Liver (tissue), 8 donors: ENCODE measurements at regions not wholly inside any gene's neighbourhood (a gene's known extent, or its start where the extent isn't known, plus 50 kb on each side); places are given as distances from the start of the nearest gene placed in this dataset.

ENCODE experiments used
- DNase-seq: peaks from one replicate; pipeline ENCODE4 v3.0.0-alpha.2; 2017; ENCODE audit warnings: low spot score
- H3K27ac ChIP-seq, 2 donors: one replicate each; pipeline ENCODE4 v1.7.0; 2013; ENCODE audit warnings: inconsistent platforms in 2 of 2, low read length in 2 of 2, control low read depth in 1 of 2, low read depth in 1 of 2, mild to moderate bottlenecking in 1 of 2
- H3K27me3 ChIP-seq, 4 donors: one replicate each; pipeline versions ENCODE4 v1.6.1 to v1.7.0; 2013; ENCODE audit warnings: low read length in 3 of 4, inconsistent platforms in 1 of 4, mild to moderate bottlenecking in 1 of 4, moderate library complexity in 1 of 4; ENCODE audit not compliant: control insufficient read depth in 4 of 4, insufficient read depth in 4 of 4
- H3K36me3 ChIP-seq, 4 donors: one replicate each; pipeline versions ENCODE4 v1.6.1 to v1.7.0; 2013; ENCODE audit warnings: low read length in 3 of 4, mild to moderate bottlenecking in 3 of 4, low read depth in 1 of 4, moderate library complexity in 1 of 4; ENCODE audit not compliant: control insufficient read depth in 4 of 4, insufficient read depth in 3 of 4
- H3K4me1 ChIP-seq, 4 donors: one replicate each; pipeline versions ENCODE4 v1.6.1 to v1.7.0; 2013; ENCODE audit warnings: low read length in 3 of 4, mild to moderate bottlenecking in 3 of 4, moderate library complexity in 1 of 4; ENCODE audit not compliant: control insufficient read depth in 4 of 4, insufficient read depth in 4 of 4
- H3K4me3 ChIP-seq, 3 donors: one replicate each; pipeline versions ENCODE4 v1.6.1 to v1.7.0; 2013; ENCODE audit warnings: low read length in 3 of 3, control low read depth in 1 of 3, low read depth in 1 of 3, mild to moderate bottlenecking in 1 of 3
- H3K9ac ChIP-seq, 2 donors: one replicate each; pipeline ENCODE4 v1.7.0; 2013; ENCODE audit warnings: low read length in 2 of 2, mild to moderate bottlenecking in 2 of 2, moderate library complexity in 2 of 2, control low read depth in 1 of 2, low read depth in 1 of 2
- H3K9me3 ChIP-seq, 4 donors: one replicate each; pipeline versions ENCODE4 v1.6.1 to v1.7.0; 2013; ENCODE audit warnings: low read length in 3 of 4; ENCODE audit not compliant: control insufficient read depth in 4 of 4
- ATF3 ChIP-seq: IDR thresholded peaks from 2 replicates; pipeline ENCODE4 v1.6.1; 2016; ENCODE audit warnings: antibody characterized with exemption
- CTCF ChIP-seq: fragments of 150-350 bp; IDR thresholded peaks from 2 replicates; pipeline ENCODE4 v1.5.1; 2017; ENCODE audit warnings: improper control_type of control experiment, low read depth, low read length; ENCODE audit not compliant: missing input control
- HNF4G ChIP-seq: IDR thresholded peaks from 2 replicates; pipeline ENCODE4 v1.6.1; 2016; ENCODE audit warnings: antibody characterized with exemption
- NR2F2 ChIP-seq: IDR thresholded peaks from 2 replicates; pipeline ENCODE4 v1.6.1; 2016; ENCODE audit warnings: antibody characterized with exemption
- REST ChIP-seq: IDR thresholded peaks from 2 replicates; pipeline ENCODE4 v1.6.1; 2016; ENCODE audit warnings: antibody characterized with exemption, mild to moderate bottlenecking
- RXRA ChIP-seq, 2 donors: IDR thresholded peaks; 2 replicates each; pipeline ENCODE4 v1.6.1; 2017 to 2018; ENCODE audit warnings: antibody characterized with exemption in 2 of 2, mild to moderate bottlenecking in 1 of 2
- SP1 ChIP-seq: IDR thresholded peaks from 2 replicates; pipeline ENCODE4 v1.6.1; 2018; ENCODE audit warnings: antibody characterized with exemption, mild to moderate bottlenecking
- TAF1 ChIP-seq: conservative IDR thresholded peaks from 2 replicates; pipeline ENCODE4 v1.6.1; 2016; ENCODE audit warnings: antibody characterized with exemption, mild to moderate bottlenecking
- YY1 ChIP-seq: IDR thresholded peaks from 2 replicates; pipeline ENCODE4 v1.6.1; 2016; ENCODE audit warnings: antibody characterized with exemption, mild to moderate bottlenecking
- ZBTB33 ChIP-seq: IDR thresholded peaks from 2 replicates; pipeline ENCODE4 v1.6.1; 2016; ENCODE audit warnings: antibody characterized with exemption
- WGBS: extraction: QIAGEN DNeasy Blood & Tissue Kit; methylation state at CpG from one replicate; pipeline ENCODE4 v1.1.7; 2013; 5-methylcytosine and 5-hydroxymethylcytosine counted together
- donor health status: healthy.
- donor health status: healthy.
- donor health status: healthy.
- donor health status: healthy.
- donor health status: healthy.

- WGBS = 78% methylated on average over 3 of the region's 3 CpGs
- no peak for DNase-seq
- H3K9ac ChIP-seq = no peak overlapping the region
These were observed 79.6 kb upstream of the SLC38A2 start for GRCh38 chr12:46452061-46452615.

More at GRCh38 chr12:46452061-46452615, 79.6 kb upstream of the SLC38A2 start:
- Histone ChIP-seq H3K4me1 (peaks cover 0 to 4% (median 0%) of the 10 kb centered on the region in 4 donors), H3K4me3 (no peak overlapping the region), H3K27me3 (no peaks in the 10 kb centered on the region), H3K27ac (no peak overlapping the region), H3K36me3 (no peaks in the 10 kb centered on the region), H3K9me3 (no peaks in the 10 kb centered on the region)
- TF ChIP-seq HNF4G (no peak), NR2F2 (no peak), RXRA (IDR thresholded peaks at IDR 0.05) (no peak), ZBTB33 (no peak), ATF3 (no peak), YY1 (no peak), SP1 (no peak), REST (no peak), CTCF (no peak), TAF1 (no peak)
